Ovary (tissue), 3 donors: ENCODE measurements at regions not wholly inside any gene's neighbourhood (a gene's known extent, or its start where the extent isn't known, plus 50 kb on each side); places are given as distances from the start of the nearest gene placed in this dataset.

ENCODE experiments used
- EP300 ChIP-seq: sonication (generic); formaldehyde crosslinking; IDR thresholded peaks from one replicate; pipeline ENCODE4 v1.6.1; 2017; ENCODE audit warnings: antibody characterized with exemption
- POLR2A ChIP-seq: fragments of 450-650 bp; IDR thresholded peaks from one replicate; pipeline ENCODE4 v1.6.1; 2017; ENCODE audit warnings: antibody characterized with exemption, mild to moderate bottlenecking, moderate library complexity
- TF ChIP-seq, protein P1 (sequence below), 3 donors: fragments of 450-650 bp in 2 of 3; fragments of 200-600 bp in 1 of 3; IDR thresholded peaks; one replicate each; pipeline versions ENCODE4 v1.5.1 to v1.8.0; 2016 to 2022; ENCODE audit warnings: antibody characterized with exemption in 3 of 3, mild to moderate bottlenecking in 1 of 3
- donor health status: DM: no; HTN: no; CAD: no.

DNA sequence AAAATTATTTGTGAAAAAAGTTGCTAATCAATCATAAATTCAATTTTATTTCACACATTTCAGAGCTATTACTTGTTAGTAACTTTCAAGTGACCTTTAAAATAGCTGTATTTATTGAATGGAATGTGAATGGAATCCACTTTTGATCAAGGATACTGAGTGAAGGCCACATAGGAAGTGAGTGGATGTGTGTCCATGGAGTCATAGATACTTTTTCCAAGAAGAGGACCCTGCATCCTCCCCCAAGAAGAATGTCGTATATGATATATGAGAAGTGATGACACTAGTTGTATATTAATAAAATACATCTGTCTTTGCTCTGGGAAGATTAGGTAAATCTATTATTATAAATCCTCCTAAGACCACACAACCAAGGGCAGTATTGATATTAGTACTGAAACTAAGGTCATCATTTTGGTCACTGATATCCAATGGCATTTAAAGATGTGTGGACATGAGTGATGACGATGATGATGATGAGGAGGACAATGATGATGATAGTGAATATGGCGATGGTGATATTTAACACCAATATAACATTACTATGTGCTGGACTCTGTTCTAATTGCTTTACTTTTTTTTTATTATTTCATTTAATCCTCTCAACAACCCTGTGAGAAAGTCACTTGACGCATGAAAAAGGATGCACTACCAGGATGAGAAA, 493.0 kb upstream of the NR2F2 start:
- TF ChIP-seq POLR2A (no peak), EP300 (no peak)
- TF ChIP-seq, protein P1, sequence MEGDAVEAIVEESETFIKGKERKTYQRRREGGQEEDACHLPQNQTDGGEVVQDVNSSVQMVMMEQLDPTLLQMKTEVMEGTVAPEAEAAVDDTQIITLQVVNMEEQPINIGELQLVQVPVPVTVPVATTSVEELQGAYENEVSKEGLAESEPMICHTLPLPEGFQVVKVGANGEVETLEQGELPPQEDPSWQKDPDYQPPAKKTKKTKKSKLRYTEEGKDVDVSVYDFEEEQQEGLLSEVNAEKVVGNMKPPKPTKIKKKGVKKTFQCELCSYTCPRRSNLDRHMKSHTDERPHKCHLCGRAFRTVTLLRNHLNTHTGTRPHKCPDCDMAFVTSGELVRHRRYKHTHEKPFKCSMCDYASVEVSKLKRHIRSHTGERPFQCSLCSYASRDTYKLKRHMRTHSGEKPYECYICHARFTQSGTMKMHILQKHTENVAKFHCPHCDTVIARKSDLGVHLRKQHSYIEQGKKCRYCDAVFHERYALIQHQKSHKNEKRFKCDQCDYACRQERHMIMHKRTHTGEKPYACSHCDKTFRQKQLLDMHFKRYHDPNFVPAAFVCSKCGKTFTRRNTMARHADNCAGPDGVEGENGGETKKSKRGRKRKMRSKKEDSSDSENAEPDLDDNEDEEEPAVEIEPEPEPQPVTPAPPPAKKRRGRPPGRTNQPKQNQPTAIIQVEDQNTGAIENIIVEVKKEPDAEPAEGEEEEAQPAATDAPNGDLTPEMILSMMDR (IDR thresholded peaks at IDR 0.05) = no peak
